GM12892 (cell line): ENCODE measurements at regions not wholly inside any gene's neighbourhood (a gene's known extent, or its start where the extent isn't known, plus 50 kb on each side); places are given as distances from the start of the nearest gene placed in this dataset.

Source experiments
- POLR2A ChIP-seq: IDR thresholded peaks from 2 replicates; pipeline ENCODE4 v1.6.1; 2011; ENCODE audit warnings: low read depth, low read length, control low read depth
- POLR2AphosphoS5 ChIP-seq: IDR thresholded peaks from 2 replicates; pipeline ENCODE4 v1.6.1; 2011; ENCODE audit warnings: low read depth, low read length, control low read depth
- TAF1 ChIP-seq: IDR thresholded peaks from 2 replicates; pipeline ENCODE4 v1.6.1; 2011; ENCODE audit warnings: low read depth, mild to moderate bottlenecking, control low read depth, low read length, borderline replicate concordance

GRCh38 chr6:144873623-144874378, 588.7 kb downstream of the UTRN start:
- TF ChIP-seq TAF1 (no peak), POLR2A (no peak), POLR2AphosphoS5 (no peak)
